AG10803 (cell line): ENCODE measurements at regions not wholly inside any gene's neighbourhood (a gene's known extent, or its start where the extent isn't known, plus 50 kb on each side); places are given as distances from the start of the nearest gene placed in this dataset.
"Not testable (repeated sequence)": the region's sequence is repeated elsewhere in the genome, so short reads cannot be mapped to it uniquely, and the experiment has no call there.

Source experiments
- DNase-seq: peaks from one replicate; pipeline ENCODE4 v3.0.0; 2010; ENCODE audit warnings: low read depth
- H3K4me3 ChIP-seq: 2 replicates; pipeline ENCODE4 v1.5.1; 2011; ENCODE audit warnings: mild to moderate bottlenecking, low read length, control low read depth
- CTCF ChIP-seq: conservative IDR thresholded peaks from 2 replicates; pipeline ENCODE4 v1.5.1; 2011; ENCODE audit warnings: mild to moderate bottlenecking, low read length, control low read depth, inconsistent platforms

GRCh38 chr6:66103354-66103753 lies 396.3 kb upstream of the EYS start:
- H3K4me3 ChIP-seq: no peak overlapping the region
- DNase-seq: no peak
- no peak for TF ChIP-seq CTCF

- no peak overlapping the region for H3K4me3 ChIP-seq
- TF ChIP-seq CTCF: no peak
- no peak for DNase-seq
These were observed 389.7 kb upstream of the EYS start for GRCh38 chr6:66096679-66097078.

- no peak for DNase-seq
- TF ChIP-seq CTCF: no peak
- no peak overlapping the region for H3K4me3 ChIP-seq
These were observed 387.6 kb upstream of the EYS start for GRCh38 chr6:66094615-66095014.

GRCh38 chr6:66092306-66092705 lies 385.3 kb upstream of the EYS start:
- DNase-seq, H3K4me3 ChIP-seq: not testable (repeated sequence)

- no peak for TF ChIP-seq CTCF
- no peak overlapping the region for H3K4me3 ChIP-seq
- no peak for DNase-seq
These were observed 379.5 kb upstream of the EYS start for GRCh38 chr6:66086532-66086931.

GRCh38 chr6:66082914-66083313 lies 375.9 kb upstream of the EYS start:
- TF ChIP-seq CTCF: no peak
- no peak for DNase-seq
- no peak overlapping the region for H3K4me3 ChIP-seq

GRCh38 chr6:66068907-66069306 lies 361.9 kb upstream of the EYS start:
- no peak for TF ChIP-seq CTCF
- H3K4me3 ChIP-seq: no peak overlapping the region
- DNase-seq: no peak

GRCh38 chr6:66068033-66068432 lies 361.0 kb upstream of the EYS start:
- DNase-seq: no peak
- H3K4me3 ChIP-seq: no peak overlapping the region
- no peak for TF ChIP-seq CTCF
